ENCODE measurements at regions not wholly inside any gene's neighbourhood (a gene's known extent, or its start where the extent isn't known, plus 50 kb on each side); places are given as distances from the start of the nearest gene placed in this dataset.

- peaks cover 4 to 6% of the 10 kb centered on the region in 2 donors for H3K4me1 Mint-ChIP-seq (ENCODE audit: low read depth in 2 of 2)
- H3K4me3 Mint-ChIP-seq = no peak overlapping the region
Observed at GRCh38 chr3:128555098-128555825, 62.3 kb upstream of the GATA2 start.

GRCh38 chr3:128554465-128555097, 61.6 kb upstream of the GATA2 start:
- Mint-ChIP-seq H3K27ac (no peak overlapping the region), H3K4me3 (peak overlapping the region in 1 of 2 donors; percentile 47), H3K9me3 (no peaks in the 10 kb centered on the region), H3K4me1 (ENCODE audit: low read depth in 2 of 2) (peaks cover 4 to 6% of the 10 kb centered on the region in 2 donors), H3K27me3 (peaks cover 62 to 71% of the 10 kb centered on the region in 2 donors), H3K36me3 (ENCODE audit: insufficient read depth) (no peaks in the 10 kb centered on the region)
- DNase-seq (no peak), ATAC-seq (replicated peaks) (no peak)

More at GRCh38 chr3:128555098-128555825, 62.3 kb upstream of the GATA2 start:
- DNase-seq = no peak
- no peak for ATAC-seq (replicated peaks)
- no peaks in the 10 kb centered on the region for H3K9me3 Mint-ChIP-seq
- no peak overlapping the region for H3K27ac Mint-ChIP-seq
- peaks cover 66 to 71% of the 10 kb centered on the region in 2 donors for H3K27me3 Mint-ChIP-seq
- no peaks in the 10 kb centered on the region for H3K36me3 Mint-ChIP-seq (ENCODE audit: insufficient read depth)

DNA sequence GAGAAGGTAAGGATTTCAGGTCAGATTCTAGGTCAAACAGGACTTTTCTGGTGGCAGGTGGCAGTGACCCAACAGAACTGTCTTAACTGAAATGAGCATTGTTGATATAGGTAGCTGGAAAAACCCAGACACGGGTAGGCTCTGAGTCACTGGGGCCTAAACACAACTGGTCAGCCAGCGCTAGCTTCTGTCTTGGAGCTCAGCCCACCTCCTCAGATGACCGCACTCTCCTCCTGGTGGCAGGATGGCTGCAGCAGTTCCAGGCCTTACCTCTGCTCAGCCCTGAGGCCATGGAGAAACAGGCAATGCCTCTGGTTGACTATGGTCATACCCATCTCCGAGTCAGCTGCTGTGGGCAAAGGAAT, 61.1 kb upstream of the GATA2 start:
- ATAC-seq (replicated peaks) (no peak), DNase-seq (no peak)
- H3K4me1 Mint-ChIP-seq (ENCODE audit: low read depth in 2 of 2) = peaks cover 0 to 8% of the 10 kb centered on the region in 2 donors
- no peak overlapping the region for H3K27ac Mint-ChIP-seq
- no peak overlapping the region for H3K4me3 Mint-ChIP-seq
- H3K36me3 Mint-ChIP-seq (ENCODE audit: insufficient read depth) = no peaks in the 10 kb centered on the region
- peaks cover 63 to 72% of the 10 kb centered on the region in 2 donors for H3K27me3 Mint-ChIP-seq
- no peaks in the 10 kb centered on the region for H3K9me3 Mint-ChIP-seq

DNA sequence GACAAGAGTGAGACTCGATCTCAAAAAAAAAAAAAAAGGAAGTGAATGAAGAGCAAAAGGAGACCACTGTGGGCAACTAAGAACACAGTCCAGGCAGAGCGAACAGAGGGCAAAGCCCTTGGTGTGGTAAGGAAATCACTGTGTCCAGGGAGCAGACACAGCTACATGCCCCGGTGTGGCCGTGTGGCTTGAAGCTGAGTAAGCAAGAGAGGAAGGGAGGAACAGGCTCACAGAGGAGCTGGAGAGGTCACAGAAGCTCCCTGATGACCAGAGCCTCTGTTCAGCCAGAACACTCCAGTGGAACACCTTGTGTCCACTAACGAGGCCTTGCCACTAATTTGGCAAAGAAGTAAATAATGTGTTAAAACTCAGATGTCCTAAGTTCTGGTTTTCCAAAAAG, 60.6 kb upstream of the GATA2 start:
- ATAC-seq (replicated peaks) = no peak
- Mint-ChIP-seq H3K4me1 (ENCODE audit: low read depth in 2 of 2) (peaks cover 0 to 8% of the 10 kb centered on the region in 2 donors), H3K36me3 (ENCODE audit: insufficient read depth) (no peaks in the 10 kb centered on the region), H3K9me3 (no peaks in the 10 kb centered on the region), H3K27ac (no peak overlapping the region), H3K4me3 (no peak overlapping the region), H3K27me3 (peaks cover 67 to 77% of the 10 kb centered on the region in 2 donors)
- no peak for DNase-seq

DNA sequence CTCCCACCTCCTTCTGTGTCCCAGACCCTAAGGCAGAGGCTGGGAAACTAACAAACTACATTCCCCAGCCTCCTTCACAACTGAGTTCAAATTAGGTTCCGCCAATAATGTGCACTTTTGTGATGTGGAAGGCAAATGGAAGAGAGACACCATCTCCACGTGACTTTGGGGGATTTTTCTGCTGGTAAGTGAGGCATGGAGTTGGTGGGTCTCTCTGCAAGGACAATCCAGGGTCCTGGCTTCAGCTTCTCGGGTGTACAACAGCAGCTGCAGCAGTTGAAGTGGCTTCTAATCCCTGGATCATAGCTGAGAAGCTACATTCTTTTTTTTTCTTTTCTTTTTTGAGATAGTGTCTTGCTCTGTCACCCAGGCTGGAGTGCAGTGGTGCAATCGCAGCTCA, 58.9 kb upstream of the GATA2 start:
- no peak overlapping the region for H3K27ac Mint-ChIP-seq
- peaks cover 0 to 8% of the 10 kb centered on the region in 2 donors for H3K4me1 Mint-ChIP-seq (ENCODE audit: low read depth in 2 of 2)
- peaks cover 58 to 77% of the 10 kb centered on the region in 2 donors for H3K27me3 Mint-ChIP-seq

GRCh38 chr3:128551451-128551850, 58.5 kb upstream of the GATA2 start:
- Mint-ChIP-seq H3K27ac (peak overlapping the region in 1 of 2 donors; percentile 47), H3K9me3 (no peaks in the 10 kb centered on the region), H3K4me1 (ENCODE audit: low read depth in 2 of 2) (peaks cover 0 to 8% of the 10 kb centered on the region in 2 donors), H3K27me3 (peaks cover 54 to 77% of the 10 kb centered on the region in 2 donors), H3K36me3 (ENCODE audit: insufficient read depth) (no peaks in the 10 kb centered on the region), H3K4me3 (no peak overlapping the region)
- ATAC-seq (replicated peaks) (no peak), DNase-seq (no peak)

More for the DNA sequence above, 58.9 kb upstream of the GATA2 start:
- Mint-ChIP-seq H3K9me3 (no peaks in the 10 kb centered on the region), H3K4me3 (no peak overlapping the region), H3K36me3 (ENCODE audit: insufficient read depth) (no peaks in the 10 kb centered on the region)
- no peak for ATAC-seq (replicated peaks)
- DNase-seq = no peak

DNA sequence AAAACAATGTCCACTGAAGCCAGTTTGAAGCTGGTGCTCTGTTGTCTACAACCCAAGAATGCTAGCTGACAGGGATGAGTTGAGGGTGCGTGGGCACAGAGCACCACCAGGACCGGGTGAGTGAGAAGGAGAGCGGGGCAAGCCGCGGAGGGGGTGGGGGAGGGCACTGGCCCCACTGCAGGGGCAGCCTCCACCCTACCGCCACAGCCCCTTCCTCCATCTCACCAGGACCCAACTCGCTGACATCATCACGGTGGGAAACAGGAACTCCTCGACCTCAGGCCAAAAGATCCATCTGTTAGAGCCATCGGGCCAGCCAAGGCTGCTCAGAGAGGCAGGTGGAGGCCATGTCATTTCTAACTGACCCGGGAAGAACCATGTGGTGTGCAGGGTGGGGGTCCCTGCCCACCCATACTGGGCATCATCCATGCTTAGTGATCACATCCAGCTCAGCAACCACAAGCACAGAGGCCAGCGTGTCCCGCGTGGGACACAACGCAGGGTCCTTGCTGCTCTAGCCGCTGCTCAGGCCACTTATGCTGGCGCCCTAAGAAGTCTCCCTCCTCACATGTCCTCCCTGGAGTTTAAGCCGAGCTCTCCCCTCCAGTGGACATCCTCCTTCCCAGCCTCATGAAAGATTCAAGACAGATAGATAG, 57.6 kb upstream of the GATA2 start:
- no peak overlapping the region for H3K4me3 Mint-ChIP-seq
- no peak for ATAC-seq (replicated peaks)
- no peak for DNase-seq
- no peaks in the 10 kb centered on the region for H3K36me3 Mint-ChIP-seq (ENCODE audit: insufficient read depth)
- H3K27ac Mint-ChIP-seq = no peak overlapping the region
- H3K9me3 Mint-ChIP-seq = no peaks in the 10 kb centered on the region
- peaks cover 0 to 8% of the 10 kb centered on the region in 2 donors for H3K4me1 Mint-ChIP-seq (ENCODE audit: low read depth in 2 of 2)
- H3K27me3 Mint-ChIP-seq = peaks cover 51 to 73% of the 10 kb centered on the region in 2 donors

DNA sequence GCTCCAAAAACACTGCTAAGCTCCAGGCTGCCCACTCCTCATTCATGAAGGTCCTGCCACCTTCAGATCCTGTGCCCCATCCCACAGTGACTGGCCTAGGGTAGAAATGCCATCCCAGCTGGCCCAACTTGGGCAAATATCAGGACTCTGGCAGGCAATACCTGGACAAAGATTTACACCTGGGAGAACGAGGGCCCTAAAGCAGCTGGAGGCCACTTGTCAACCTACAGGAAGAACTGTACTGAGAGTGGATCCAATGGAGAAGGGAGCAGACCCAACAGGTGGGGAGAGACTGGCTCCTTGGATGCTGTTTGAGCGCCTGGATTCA, 57.1 kb upstream of the GATA2 start:
- ATAC-seq (replicated peaks) = no peak
- peaks cover 51 to 73% of the 10 kb centered on the region in 2 donors for H3K27me3 Mint-ChIP-seq
- no peak overlapping the region for H3K4me3 Mint-ChIP-seq

GRCh38 chr3:128549283-128550112, 56.5 kb upstream of the GATA2 start:
- no peak for ATAC-seq (replicated peaks)

More for the DNA sequence above, 57.1 kb upstream of the GATA2 start:
- Mint-ChIP-seq H3K27ac (no peak overlapping the region), H3K36me3 (ENCODE audit: insufficient read depth) (no peaks in the 10 kb centered on the region), H3K9me3 (no peaks in the 10 kb centered on the region), H3K4me1 (ENCODE audit: low read depth in 2 of 2) (peaks cover 0 to 8% of the 10 kb centered on the region in 2 donors)
- DNase-seq = no peak

DNA sequence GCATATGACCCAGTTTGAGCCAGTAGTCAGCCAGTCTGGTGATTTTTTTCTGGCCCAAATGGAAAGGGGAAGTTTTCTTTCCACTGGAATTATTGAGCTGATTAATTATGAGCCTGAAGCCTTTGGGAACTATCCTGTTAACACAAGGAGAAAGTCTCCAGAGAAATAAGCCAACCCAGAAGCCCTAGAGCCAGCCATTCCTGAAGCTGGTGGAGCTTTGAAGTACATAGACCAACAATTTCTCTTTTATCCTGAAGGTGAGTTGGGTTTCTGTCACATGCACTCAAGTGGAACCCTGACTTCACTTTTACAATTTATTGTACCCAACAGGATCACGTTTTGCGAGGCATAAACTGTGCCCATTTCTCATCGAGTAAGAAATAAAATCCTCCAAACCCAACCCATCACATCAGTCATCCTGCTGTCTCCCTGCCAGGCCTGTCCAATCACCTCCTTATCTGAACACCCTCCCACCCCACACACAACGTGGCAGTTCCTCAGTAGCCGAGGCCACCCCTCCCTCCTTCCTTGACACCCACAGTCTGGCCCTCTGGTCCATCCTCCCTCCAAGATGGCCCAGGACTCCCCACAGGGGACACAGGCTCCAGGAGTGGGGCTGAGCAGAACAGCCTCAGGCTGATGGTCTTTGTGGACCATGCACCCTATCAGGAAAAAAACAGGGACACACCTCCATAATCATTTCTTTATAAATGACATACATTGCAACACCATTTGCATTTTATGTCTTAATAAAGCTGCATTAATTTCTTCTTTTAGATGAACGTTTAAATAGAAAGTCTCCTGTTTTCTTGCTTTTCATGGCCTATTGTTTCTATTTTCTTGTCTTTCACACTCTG, 55.7 kb upstream of the GATA2 start:
- H3K9me3 Mint-ChIP-seq = peaks cover 0 to under 1% of the 10 kb centered on the region in 2 donors
- H3K36me3 Mint-ChIP-seq (ENCODE audit: insufficient read depth) = no peaks in the 10 kb centered on the region
- H3K27ac Mint-ChIP-seq = no peak overlapping the region
- peaks cover 0 to 6% of the 10 kb centered on the region in 2 donors for H3K4me1 Mint-ChIP-seq (ENCODE audit: low read depth in 2 of 2)
- peaks cover 38 to 60% of the 10 kb centered on the region in 2 donors for H3K27me3 Mint-ChIP-seq
- DNase-seq (no peak), ATAC-seq (replicated peaks) (no peak)
- H3K4me3 Mint-ChIP-seq = no peak overlapping the region

More at GRCh38 chr3:128549283-128550112, 56.5 kb upstream of the GATA2 start:
- peaks cover 0 to 6% of the 10 kb centered on the region in 2 donors for H3K4me1 Mint-ChIP-seq (ENCODE audit: low read depth in 2 of 2)
- no peak overlapping the region for H3K4me3 Mint-ChIP-seq
- no peaks in the 10 kb centered on the region for H3K36me3 Mint-ChIP-seq (ENCODE audit: insufficient read depth)
- H3K27ac Mint-ChIP-seq = no peak overlapping the region
- no peaks in the 10 kb centered on the region for H3K9me3 Mint-ChIP-seq
- DNase-seq = no peak
- H3K27me3 Mint-ChIP-seq = peaks cover 46 to 67% of the 10 kb centered on the region in 2 donors

GRCh38 chr3:128548021-128548420, 55.0 kb upstream of the GATA2 start:
- no peaks in the 10 kb centered on the region for H3K36me3 Mint-ChIP-seq (ENCODE audit: insufficient read depth)
- H3K4me3 Mint-ChIP-seq = no peak overlapping the region
- DNase-seq = no peak
- H3K4me1 Mint-ChIP-seq (ENCODE audit: low read depth in 2 of 2) = peaks cover 0 to 6% of the 10 kb centered on the region in 2 donors
- H3K27me3 Mint-ChIP-seq = peaks cover 37 to 60% of the 10 kb centered on the region in 2 donors
- ATAC-seq (replicated peaks) = no peak
- peaks cover 2 to 7% of the 10 kb centered on the region in 2 donors for H3K9me3 Mint-ChIP-seq
- no peak overlapping the region for H3K27ac Mint-ChIP-seq

DNA sequence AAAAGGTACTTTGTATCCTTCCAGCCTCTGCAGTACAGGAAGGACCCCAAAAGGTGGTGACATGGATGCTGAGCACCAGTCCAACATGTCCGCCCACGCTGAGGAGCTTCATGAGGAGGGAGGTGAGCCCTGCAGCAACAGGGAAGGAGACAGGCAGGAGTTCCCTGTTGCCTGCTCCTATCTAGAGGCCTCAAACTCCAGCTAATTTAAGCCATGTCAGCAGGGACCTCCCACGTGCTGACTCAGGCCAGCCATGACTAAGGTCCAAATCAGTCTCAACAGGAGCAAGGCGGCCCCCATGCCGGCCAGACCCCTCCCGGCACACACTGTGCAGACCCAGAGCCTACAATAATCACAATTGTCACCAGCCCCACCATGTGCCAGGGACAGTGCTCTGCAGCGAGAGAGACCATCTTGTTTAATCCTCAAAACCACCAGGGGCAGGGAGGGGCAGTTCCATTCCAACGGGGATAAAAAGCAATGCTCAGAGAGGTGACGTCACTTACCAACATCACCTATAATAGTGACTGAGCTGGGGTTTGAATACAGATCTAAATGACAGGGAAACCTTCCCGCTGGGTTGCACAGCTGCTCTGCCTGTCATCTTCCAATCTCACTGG, 54.5 kb upstream of the GATA2 start:
- Mint-ChIP-seq H3K27ac (no peak overlapping the region), H3K4me3 (no peak overlapping the region), H3K36me3 (ENCODE audit: insufficient read depth) (no peaks in the 10 kb centered on the region), H3K9me3 (peaks cover 2 to 12% of the 10 kb centered on the region in 2 donors), H3K4me1 (ENCODE audit: low read depth in 2 of 2) (peaks cover 0 to 6% of the 10 kb centered on the region in 2 donors), H3K27me3 (peaks cover 37 to 60% of the 10 kb centered on the region in 2 donors)
- no peak for DNase-seq
- no peak for ATAC-seq (replicated peaks)

Measured in effector memory CD8-positive, alpha-beta T cell (primary cell).